HG02588 (cell line): ENCODE measurements at regions not wholly inside any gene's neighbourhood (a gene's known extent, or its start where the extent isn't known, plus 50 kb on each side); places are given as distances from the start of the nearest gene placed in this dataset.

Experiments
- ATAC-seq: cut with Tn5 transposase; IDR thresholded peaks from one replicate; pipeline ENCODE4 v1.9.1; 2021; ENCODE audit warnings: mild to moderate bottlenecking, moderate library complexity; ENCODE audit not compliant: unreplicated experiment

- no peak for ATAC-seq
Observed at GRCh38 chr2:81583311-81584108, 1279.0 kb upstream of the LRRTM1 start.

GRCh38 chr2:81576713-81577112 is 1272.2 kb upstream of the LRRTM1 start:
- ATAC-seq, result no peak

GRCh38 chr2:81551040-81551634 is 1246.6 kb upstream of the LRRTM1 start:
- ATAC-seq, result no peak

GRCh38 chr2:81550277-81550676 is 1245.7 kb upstream of the LRRTM1 start:
- no peak for ATAC-seq

DNA sequence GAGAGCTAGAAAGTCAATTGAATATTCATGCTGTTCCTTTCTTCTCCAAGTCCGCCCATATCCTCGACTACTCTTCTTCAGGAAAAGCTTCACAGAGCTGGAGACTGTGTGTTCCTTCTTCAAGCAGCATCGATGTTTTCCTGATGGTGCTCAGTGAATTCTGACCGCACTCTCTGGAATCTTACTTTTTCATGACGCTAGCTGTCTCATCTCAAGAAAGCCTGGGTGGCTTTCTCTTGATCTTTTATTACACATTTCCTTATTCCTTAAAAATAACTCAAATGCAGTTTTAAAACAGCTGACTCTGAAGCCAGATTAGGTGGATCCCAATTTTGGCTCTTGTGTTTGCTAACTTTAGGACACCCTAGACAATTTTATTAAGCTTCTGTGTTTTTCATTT is 1245.1 kb upstream of the LRRTM1 start:
- no peak for ATAC-seq

DNA sequence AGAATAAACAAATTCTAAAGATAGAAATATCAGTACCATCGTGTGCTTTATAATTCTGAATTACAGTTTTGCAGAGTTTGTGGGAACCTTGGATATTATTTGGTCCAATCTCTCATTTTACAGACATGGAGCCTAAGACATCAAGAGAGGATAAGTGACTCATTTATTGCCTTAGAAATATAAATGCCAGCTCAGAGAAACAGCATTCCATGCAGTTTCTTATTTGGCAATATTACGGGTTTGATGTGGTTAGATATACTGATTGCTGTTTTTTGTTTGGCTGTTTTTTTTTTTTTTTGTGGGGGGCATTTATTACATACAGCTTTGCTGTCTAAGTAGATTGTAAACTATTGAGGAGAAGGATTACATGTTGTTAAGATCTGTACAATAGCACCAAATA is 1241.1 kb upstream of the LRRTM1 start:
- no peak for ATAC-seq

DNA sequence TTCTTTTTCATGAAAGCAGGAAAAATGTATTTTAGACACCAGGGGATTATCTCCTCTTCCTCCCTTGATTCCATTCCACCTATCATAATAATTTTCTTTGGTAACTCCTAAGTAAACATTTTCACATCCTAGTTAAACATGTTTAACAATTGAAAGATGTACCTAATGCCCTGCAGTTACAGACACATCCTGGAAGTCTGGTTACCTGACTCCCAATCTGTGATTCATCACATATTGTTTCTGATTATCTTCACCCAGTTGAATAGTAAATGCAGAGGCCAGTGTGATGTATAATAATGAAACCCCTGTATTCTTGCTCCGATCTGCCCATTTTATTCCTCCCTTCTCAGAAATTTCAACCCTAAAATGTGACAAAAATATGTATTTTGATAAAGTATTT is 1237.6 kb upstream of the LRRTM1 start:
- ATAC-seq, result no peak

DNA sequence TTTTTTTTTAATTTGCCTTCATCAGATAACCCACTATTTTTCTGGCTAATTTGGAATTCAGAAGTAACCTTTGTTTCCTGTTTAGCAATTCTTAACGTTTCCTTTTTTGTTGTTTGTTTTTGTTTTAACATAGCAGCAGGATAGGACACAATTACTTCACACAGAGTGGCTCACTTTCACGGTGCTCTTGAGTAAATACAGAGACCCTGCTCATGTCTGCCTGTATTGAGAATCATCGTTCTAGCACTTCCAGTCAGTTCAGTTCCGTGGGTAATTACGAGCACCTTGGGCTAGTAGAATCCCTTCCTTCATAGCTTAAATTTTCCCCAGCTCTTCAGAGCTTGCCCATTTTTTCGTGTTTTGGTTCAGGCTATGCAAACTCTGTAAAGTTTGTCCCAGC is 1225.4 kb upstream of the LRRTM1 start:
- ATAC-seq, result no peak

DNA sequence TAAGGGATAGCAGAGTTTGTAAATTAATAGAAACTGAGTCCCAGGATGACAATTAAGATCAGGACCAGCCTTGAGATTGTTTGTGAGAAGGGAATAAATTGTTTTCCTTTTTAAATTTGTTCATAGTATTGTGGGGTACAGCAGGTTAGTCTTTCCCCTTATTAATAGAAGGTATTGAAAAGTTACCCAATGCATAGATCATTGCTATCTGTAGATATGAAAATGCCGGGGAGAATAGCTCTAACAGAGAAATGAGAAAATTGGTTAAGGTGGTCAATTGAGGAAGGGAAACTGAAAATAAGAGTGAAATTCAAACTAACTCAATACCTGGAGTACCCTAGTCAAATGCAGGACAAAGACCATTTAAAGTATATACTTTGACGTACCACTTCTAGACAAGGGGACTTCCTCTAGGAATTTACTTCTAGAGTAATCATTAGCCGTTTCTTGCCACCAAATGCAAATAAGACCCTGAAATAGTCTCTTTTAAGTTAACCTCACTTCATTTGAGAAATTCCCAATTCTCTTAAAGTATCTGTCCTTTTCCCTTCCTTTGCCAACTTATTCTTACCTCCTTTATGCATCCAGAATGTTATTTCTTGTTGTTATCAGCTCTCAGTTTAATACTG is 1224.4 kb upstream of the LRRTM1 start:
- peak; percentile 84 for ATAC-seq

- ATAC-seq, result no peak
Observed at GRCh38 chr2:81523344-81523743, 1218.8 kb upstream of the LRRTM1 start.

DNA sequence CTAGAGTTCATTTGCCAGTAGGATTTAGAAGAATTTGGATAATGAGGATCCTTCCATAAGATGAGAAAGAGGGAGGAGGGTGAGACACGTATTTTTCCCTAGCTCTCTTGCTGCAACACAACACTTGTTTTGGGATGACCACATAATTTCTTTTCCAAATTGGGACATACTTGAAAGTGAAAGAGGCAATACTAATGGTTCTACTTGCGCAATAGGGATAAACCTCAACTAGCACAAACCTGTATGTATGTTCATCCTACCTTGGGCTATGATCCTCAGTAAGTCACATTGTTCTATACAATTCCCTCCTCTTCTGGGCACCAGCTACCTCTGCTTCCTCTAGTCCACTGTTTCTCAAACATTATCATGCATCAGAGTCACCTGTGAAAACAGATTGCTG is 1208.8 kb upstream of the LRRTM1 start:
- no peak for ATAC-seq

DNA sequence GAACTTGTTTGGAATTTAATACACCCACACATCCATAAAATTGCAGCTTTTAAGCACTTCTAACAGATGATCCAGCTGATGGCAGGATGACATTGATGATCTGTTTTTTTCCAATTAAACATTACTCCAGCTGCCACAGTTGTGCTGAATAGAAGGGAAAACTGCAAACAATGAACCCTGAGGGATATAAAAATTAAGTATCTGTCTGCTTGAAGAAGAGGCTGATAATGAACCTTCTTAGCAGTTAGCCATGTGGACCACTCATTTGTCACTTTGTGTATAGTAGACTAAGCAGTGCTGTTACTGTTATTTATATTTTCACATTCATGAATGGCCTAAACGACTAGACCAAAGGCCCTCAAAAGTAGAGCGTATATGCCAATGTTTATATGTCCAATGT is 1201.0 kb upstream of the LRRTM1 start:
- no peak for ATAC-seq

- no peak for ATAC-seq
Observed at GRCh38 chr2:81495556-81495955, 1191.0 kb upstream of the LRRTM1 start.

- no peak for ATAC-seq
Observed at GRCh38 chr2:81483254-81483653, 1178.7 kb upstream of the LRRTM1 start.

GRCh38 chr2:81481994-81482368 is 1177.4 kb upstream of the LRRTM1 start:
- no peak for ATAC-seq

GRCh38 chr2:81481242-81481993 is 1176.9 kb upstream of the LRRTM1 start:
- no peak for ATAC-seq

DNA sequence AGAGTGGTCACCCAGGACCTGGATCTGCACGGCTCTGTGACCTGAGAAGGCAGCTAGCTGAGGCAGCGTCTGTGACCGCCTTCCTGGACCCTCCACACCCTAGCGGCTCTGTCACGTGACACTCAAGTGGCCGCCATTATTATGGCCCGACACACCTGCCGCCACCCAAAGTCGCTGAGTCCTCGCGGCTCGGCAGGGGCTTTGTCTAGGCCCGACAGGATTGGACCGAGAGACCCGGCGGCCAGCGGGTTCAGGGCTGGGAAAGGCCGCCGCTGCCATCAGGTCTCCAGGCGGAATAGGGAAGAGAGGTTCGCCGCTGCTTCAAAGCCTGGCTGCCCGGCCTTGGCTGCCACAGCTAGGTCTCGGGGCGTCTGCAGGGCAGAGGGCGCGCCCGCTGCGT is 1162.5 kb upstream of the LRRTM1 start:
- ATAC-seq, result no peak

GRCh38 chr2:81462420-81462819 is 1157.9 kb upstream of the LRRTM1 start:
- ATAC-seq, result no peak

- ATAC-seq, result no peak
Observed at GRCh38 chr2:81445176-81445575, 1140.6 kb upstream of the LRRTM1 start.

GRCh38 chr2:81437456-81438000 is 1133.0 kb upstream of the LRRTM1 start:
- ATAC-seq, result no peak

GRCh38 chr2:81436256-81436655 is 1131.7 kb upstream of the LRRTM1 start:
- no peak for ATAC-seq
